NCI-H2196 (cell line): ENCODE measurements at regions not wholly inside any gene's neighbourhood (a gene's known extent, or its start where the extent isn't known, plus 50 kb on each side); places are given as distances from the start of the nearest gene placed in this dataset.
"Not testable (repeated sequence)": the region's sequence is repeated elsewhere in the genome, so short reads cannot be mapped to it uniquely, and the experiment has no call there.

Experiments used
- DNase-seq: peaks from one replicate; lab custom pipeline; 2025; ENCODE audit not compliant: unreplicated experiment; lab: John Stamatoyannopoulos, UW

- no peak for DNase-seq
Measured at GRCh38 chr11:122207505-122207904, 91.5 kb upstream of the BLID start.

- no peak for DNase-seq
Measured at GRCh38 chr11:122205036-122205435, 89.0 kb upstream of the BLID start.

- no peak for DNase-seq
Measured at GRCh38 chr11:122204206-122204605, 88.2 kb upstream of the BLID start.

- DNase-seq, result peak; percentile 38
Measured at GRCh38 chr11:122202951-122203456, 87.0 kb upstream of the BLID start.

GRCh38 chr11:122202161-122202950 is 86.3 kb upstream of the BLID start:
- no peak for DNase-seq

- DNase-seq, result no peak
Measured at GRCh38 chr11:122201106-122201505, 85.1 kb upstream of the BLID start.

- no peak for DNase-seq
Measured at GRCh38 chr11:122199661-122200060, 83.6 kb upstream of the BLID start.

- DNase-seq, result no peak
Measured at GRCh38 chr11:122198291-122198983, 82.4 kb upstream of the BLID start.

GRCh38 chr11:122197066-122197987 is 81.3 kb upstream of the BLID start:
- no peak for DNase-seq

- no peak for DNase-seq
Measured at GRCh38 chr11:122195790-122196189, 79.8 kb upstream of the BLID start.

- DNase-seq, result not testable (repeated sequence)
Measured at GRCh38 chr11:122193881-122194480, 78.0 kb upstream of the BLID start.

- DNase-seq, result no peak
Measured at GRCh38 chr11:122193457-122193856, 77.4 kb upstream of the BLID start.

- DNase-seq, result no peak
Measured at GRCh38 chr11:122192634-122193255, 76.7 kb upstream of the BLID start.

- no peak for DNase-seq
Measured at GRCh38 chr11:122190768-122191167, 74.8 kb upstream of the BLID start.

- no peak for DNase-seq
Measured at GRCh38 chr11:122189229-122189628, 73.2 kb upstream of the BLID start.

GRCh38 chr11:122187373-122188165 is 71.6 kb upstream of the BLID start:
- DNase-seq, result no peak

GRCh38 chr11:122186439-122187080 is 70.5 kb upstream of the BLID start:
- no peak for DNase-seq

GRCh38 chr11:122183933-122184332 is 67.9 kb upstream of the BLID start:
- DNase-seq, result no peak

- no peak for DNase-seq
Measured at GRCh38 chr11:122181893-122182292, 65.9 kb upstream of the BLID start.
